ENCODE measurements at regions not wholly inside any gene's neighbourhood (a gene's known extent, or its start where the extent isn't known, plus 50 kb on each side); places are given as distances from the start of the nearest gene placed in this dataset.

DNA sequence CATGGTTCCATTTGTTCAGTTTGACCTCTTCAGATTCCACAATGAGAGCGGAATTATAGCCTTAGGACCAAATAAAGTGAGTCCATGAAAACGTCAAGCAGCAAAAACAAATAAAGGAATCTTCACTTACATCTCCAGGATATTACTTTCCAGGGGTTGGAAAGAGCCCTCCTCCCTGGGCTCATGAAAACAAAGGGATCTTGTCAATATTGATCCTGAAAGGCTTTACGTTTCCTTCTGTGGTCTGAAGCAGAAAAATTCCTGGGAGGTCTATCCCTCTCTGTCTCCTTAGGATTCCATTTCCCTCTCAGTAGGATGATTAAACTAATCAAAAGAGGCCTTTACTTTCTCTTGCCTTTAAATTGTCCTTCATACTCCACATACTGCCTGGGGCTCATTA, 293.5 kb downstream of the GPAM start:
- Histone ChIP-seq H3K4me1 (ENCODE audit: control insufficient read depth, insufficient read depth, low read length) (no peaks in the 10 kb centered on the region), H3K36me3 (ENCODE audit: control insufficient read depth in 2 of 2, insufficient read depth in 1 of 2, low read length in 2 of 2) (no peaks in the 10 kb centered on the region), H3K4me3 (ENCODE audit: low read depth, low read length) (no peak overlapping the region), H3K9me3 (ENCODE audit: control insufficient read depth, insufficient read depth, low read depth, low read length) (no peaks in the 10 kb centered on the region; the same call in 1 of the 2 replicates), H3K27ac (ENCODE audit: extremely low read depth, low read depth, low read length) (no peak overlapping the region)
- CTCF ChIA-PET, result no interaction called here
- POLR2A ChIA-PET, result no interaction called here
- no peak for TF ChIP-seq KLF10 (tag by site-specific recombination; IDR thresholded peaks at IDR 0.05)
- TF ChIP-seq, protein P1, sequence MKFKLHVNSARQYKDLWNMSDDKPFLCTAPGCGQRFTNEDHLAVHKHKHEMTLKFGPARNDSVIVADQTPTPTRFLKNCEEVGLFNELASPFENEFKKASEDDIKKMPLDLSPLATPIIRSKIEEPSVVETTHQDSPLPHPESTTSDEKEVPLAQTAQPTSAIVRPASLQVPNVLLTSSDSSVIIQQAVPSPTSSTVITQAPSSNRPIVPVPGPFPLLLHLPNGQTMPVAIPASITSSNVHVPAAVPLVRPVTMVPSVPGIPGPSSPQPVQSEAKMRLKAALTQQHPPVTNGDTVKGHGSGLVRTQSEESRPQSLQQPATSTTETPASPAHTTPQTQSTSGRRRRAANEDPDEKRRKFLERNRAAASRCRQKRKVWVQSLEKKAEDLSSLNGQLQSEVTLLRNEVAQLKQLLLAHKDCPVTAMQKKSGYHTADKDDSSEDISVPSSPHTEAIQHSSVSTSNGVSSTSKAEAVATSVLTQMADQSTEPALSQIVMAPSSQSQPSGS (tag by site-specific recombination; IDR thresholded peaks at IDR 0.05; ENCODE audit: low read depth), result no peak
- TF ChIP-seq ZNF2 (tag by site-specific recombination; IDR thresholded peaks at IDR 0.05), result no peak

DNA sequence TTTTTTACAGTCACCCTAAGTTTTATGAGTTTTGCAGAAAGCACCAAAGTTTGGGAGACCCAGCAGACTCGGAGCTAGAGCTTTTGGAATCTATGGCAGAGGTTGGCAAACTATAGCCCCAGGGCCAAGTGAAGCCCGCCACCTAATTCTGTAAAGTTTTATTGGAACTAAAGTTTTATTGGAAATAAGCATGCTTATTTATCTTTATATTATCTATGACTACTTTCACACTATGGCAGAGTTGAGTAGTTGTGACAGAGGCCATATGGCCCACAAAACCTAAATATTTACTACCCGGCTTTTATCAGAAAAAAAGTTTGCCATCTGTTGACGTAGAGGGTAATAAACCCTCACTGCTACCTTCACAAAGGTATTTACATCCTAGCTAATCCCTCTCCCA, 267.6 kb downstream of the GPAM start:
- Histone ChIP-seq H3K36me3 (ENCODE audit: control insufficient read depth in 2 of 2, insufficient read depth in 1 of 2, low read length in 2 of 2) (no peaks in the 10 kb centered on the region), H3K27ac (ENCODE audit: extremely low read depth, low read depth, low read length) (no peak overlapping the region), H3K4me1 (ENCODE audit: control insufficient read depth, insufficient read depth, low read length) (no peaks in the 10 kb centered on the region), H3K9me3 (ENCODE audit: control insufficient read depth, insufficient read depth, low read depth, low read length) (no peaks in the 10 kb centered on the region), H3K4me3 (ENCODE audit: low read depth, low read length) (no peak overlapping the region)
- POLR2A ChIA-PET, result no interaction called here
- CTCF ChIA-PET, result no interaction called here
- TF ChIP-seq, protein P2, sequence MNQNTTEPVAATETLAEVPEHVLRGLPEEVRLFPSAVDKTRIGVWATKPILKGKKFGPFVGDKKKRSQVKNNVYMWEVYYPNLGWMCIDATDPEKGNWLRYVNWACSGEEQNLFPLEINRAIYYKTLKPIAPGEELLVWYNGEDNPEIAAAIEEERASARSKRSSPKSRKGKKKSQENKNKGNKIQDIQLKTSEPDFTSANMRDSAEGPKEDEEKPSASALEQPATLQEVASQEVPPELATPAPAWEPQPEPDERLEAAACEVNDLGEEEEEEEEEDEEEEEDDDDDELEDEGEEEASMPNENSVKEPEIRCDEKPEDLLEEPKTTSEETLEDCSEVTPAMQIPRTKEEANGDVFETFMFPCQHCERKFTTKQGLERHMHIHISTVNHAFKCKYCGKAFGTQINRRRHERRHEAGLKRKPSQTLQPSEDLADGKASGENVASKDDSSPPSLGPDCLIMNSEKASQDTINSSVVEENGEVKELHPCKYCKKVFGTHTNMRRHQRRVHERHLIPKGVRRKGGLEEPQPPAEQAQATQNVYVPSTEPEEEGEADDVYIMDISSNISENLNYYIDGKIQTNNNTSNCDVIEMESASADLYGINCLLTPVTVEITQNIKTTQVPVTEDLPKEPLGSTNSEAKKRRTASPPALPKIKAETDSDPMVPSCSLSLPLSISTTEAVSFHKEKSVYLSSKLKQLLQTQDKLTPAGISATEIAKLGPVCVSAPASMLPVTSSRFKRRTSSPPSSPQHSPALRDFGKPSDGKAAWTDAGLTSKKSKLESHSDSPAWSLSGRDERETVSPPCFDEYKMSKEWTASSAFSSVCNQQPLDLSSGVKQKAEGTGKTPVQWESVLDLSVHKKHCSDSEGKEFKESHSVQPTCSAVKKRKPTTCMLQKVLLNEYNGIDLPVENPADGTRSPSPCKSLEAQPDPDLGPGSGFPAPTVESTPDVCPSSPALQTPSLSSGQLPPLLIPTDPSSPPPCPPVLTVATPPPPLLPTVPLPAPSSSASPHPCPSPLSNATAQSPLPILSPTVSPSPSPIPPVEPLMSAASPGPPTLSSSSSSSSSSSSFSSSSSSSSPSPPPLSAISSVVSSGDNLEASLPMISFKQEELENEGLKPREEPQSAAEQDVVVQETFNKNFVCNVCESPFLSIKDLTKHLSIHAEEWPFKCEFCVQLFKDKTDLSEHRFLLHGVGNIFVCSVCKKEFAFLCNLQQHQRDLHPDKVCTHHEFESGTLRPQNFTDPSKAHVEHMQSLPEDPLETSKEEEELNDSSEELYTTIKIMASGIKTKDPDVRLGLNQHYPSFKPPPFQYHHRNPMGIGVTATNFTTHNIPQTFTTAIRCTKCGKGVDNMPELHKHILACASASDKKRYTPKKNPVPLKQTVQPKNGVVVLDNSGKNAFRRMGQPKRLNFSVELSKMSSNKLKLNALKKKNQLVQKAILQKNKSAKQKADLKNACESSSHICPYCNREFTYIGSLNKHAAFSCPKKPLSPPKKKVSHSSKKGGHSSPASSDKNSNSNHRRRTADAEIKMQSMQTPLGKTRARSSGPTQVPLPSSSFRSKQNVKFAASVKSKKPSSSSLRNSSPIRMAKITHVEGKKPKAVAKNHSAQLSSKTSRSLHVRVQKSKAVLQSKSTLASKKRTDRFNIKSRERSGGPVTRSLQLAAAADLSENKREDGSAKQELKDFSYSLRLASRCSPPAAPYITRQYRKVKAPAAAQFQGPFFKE (tag by site-specific recombination; IDR thresholded peaks at IDR 0.05; ENCODE audit: borderline replicate concordance), result no peak
- TF ChIP-seq BCL11B (tag by site-specific recombination; IDR thresholded peaks at IDR 0.05; ENCODE audit: low read depth) (no peak), ZNF404 (tag by site-specific recombination; IDR thresholded peaks at IDR 0.05) (no peak), ZBTB48 (tag by site-specific recombination; IDR thresholded peaks at IDR 0.05) (no peak), KLF8 (tag by site-specific recombination; IDR thresholded peaks at IDR 0.05) (no peak)
- TF ChIP-seq, protein P3, sequence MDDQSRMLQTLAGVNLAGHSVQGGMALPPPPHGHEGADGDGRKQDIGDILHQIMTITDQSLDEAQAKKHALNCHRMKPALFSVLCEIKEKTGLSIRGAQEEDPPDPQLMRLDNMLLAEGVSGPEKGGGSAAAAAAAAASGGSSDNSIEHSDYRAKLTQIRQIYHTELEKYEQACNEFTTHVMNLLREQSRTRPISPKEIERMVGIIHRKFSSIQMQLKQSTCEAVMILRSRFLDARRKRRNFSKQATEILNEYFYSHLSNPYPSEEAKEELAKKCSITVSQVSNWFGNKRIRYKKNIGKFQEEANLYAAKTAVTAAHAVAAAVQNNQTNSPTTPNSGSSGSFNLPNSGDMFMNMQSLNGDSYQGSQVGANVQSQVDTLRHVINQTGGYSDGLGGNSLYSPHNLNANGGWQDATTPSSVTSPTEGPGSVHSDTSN (CRISPR knock-in tag; IDR thresholded peaks at IDR 0.05), result no peak
- TF ChIP-seq, protein P4, sequence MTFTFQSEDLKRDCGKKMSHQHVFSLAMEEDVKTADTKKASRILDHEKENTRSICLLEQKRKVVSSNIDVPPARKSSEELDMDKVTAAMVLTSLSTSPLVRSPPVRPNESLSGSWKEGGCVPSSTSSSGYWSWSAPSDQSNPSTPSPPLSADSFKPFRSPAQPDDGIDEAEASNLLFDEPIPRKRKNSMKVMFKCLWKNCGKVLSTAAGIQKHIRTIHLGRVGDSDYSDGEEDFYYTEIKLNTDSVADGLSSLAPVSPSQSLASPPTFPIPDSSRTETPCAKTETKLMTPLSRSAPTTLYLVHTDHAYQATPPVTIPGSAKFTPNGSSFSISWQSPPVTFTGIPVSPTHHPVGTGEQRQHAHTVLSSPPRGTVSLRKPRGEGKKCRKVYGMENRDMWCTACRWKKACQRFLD (tag by site-specific recombination; IDR thresholded peaks at IDR 0.05), result no peak

DNA sequence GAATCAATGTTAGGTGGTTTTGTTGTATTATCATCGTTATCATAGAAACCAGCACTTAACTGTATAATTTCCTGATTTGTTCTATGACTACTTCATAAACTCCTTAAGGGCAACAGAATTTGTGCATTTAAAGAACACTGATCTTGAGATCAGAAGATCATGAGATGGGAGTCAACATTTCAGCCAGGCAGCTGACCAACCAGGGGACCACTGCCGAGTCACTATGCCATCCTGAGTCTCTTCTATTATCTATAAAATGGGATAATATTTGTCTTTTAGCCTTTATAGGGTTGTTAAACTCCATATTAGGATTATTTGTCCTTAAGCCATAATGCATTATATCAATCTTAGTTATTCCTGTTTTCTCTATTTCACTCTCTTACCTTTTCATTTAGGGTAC, 261.7 kb downstream of the GPAM start:
- Histone ChIP-seq H3K4me1 (ENCODE audit: control insufficient read depth, insufficient read depth, low read length) (no peaks in the 10 kb centered on the region), H3K9me3 (ENCODE audit: control insufficient read depth, insufficient read depth, low read depth, low read length) (no peaks in the 10 kb centered on the region), H3K4me3 (ENCODE audit: low read depth, low read length) (no peak overlapping the region), H3K27ac (ENCODE audit: extremely low read depth, low read depth, low read length) (no peak overlapping the region), H3K36me3 (ENCODE audit: control insufficient read depth in 2 of 2, insufficient read depth in 1 of 2, low read length in 2 of 2) (no peaks in the 10 kb centered on the region)
- CTCF ChIA-PET, result interaction anchor here (0.6 kb wide), 1 partner anchor 26 kb away, joined by 4 read pairs; no protein-coding TSS in a partner anchor
- TF ChIP-seq, protein P5, sequence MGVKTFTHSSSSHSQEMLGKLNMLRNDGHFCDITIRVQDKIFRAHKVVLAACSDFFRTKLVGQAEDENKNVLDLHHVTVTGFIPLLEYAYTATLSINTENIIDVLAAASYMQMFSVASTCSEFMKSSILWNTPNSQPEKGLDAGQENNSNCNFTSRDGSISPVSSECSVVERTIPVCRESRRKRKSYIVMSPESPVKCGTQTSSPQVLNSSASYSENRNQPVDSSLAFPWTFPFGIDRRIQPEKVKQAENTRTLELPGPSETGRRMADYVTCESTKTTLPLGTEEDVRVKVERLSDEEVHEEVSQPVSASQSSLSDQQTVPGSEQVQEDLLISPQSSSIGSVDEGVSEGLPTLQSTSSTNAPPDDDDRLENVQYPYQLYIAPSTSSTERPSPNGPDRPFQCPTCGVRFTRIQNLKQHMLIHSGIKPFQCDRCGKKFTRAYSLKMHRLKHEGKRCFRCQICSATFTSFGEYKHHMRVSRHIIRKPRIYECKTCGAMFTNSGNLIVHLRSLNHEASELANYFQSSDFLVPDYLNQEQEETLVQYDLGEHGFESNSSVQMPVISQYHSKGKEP (tag by site-specific recombination; IDR thresholded peaks at IDR 0.05), result no peak
- TF ChIP-seq ZBTB48 (tag by site-specific recombination; IDR thresholded peaks at IDR 0.05) (no peak), ZNF549 (tag by site-specific recombination; IDR thresholded peaks at IDR 0.05) (no peak), ZNF555 (tag by site-specific recombination; conservative IDR thresholded peaks at IDR 0.05) (no peak), ZNF830 (tag by site-specific recombination; IDR thresholded peaks at IDR 0.05; ENCODE audit: low read depth) (no peak), ZNF776 (tag by site-specific recombination; IDR thresholded peaks at IDR 0.05; ENCODE audit: borderline replicate concordance) (no peak), ZNF76 (tag by site-specific recombination; IDR thresholded peaks at IDR 0.05; ENCODE audit: borderline replicate concordance, low read depth) (no peak)
- TF ChIP-seq, protein P6, sequence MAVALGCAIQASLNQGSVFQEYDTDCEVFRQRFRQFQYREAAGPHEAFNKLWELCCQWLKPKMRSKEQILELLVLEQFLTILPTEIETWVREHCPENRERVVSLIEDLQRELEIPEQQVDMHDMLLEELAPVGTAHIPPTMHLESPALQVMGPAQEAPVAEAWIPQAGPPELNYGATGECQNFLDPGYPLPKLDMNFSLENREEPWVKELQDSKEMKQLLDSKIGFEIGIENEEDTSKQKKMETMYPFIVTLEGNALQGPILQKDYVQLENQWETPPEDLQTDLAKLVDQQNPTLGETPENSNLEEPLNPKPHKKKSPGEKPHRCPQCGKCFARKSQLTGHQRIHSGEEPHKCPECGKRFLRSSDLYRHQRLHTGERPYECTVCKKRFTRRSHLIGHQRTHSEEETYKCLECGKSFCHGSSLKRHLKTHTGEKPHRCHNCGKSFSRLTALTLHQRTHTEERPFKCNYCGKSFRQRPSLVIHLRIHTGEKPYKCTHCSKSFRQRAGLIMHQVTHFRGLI (tag by site-specific recombination; IDR thresholded peaks at IDR 0.05), result no peak
- POLR2A ChIA-PET, result no interaction called here

Data from HEK293 (cell line).